GM12892 (cell line): ENCODE measurements at regions not wholly inside any gene's neighbourhood (a gene's known extent, or its start where the extent isn't known, plus 50 kb on each side); places are given as distances from the start of the nearest gene placed in this dataset.

Experiments used
- POLR2A ChIP-seq: IDR thresholded peaks from 2 replicates; pipeline ENCODE4 v1.6.1; 2011; ENCODE audit warnings: low read depth, low read length, control low read depth
- POLR2AphosphoS5 ChIP-seq: IDR thresholded peaks from 2 replicates; pipeline ENCODE4 v1.6.1; 2011; ENCODE audit warnings: low read depth, low read length, control low read depth
- TAF1 ChIP-seq: IDR thresholded peaks from 2 replicates; pipeline ENCODE4 v1.6.1; 2011; ENCODE audit warnings: low read depth, mild to moderate bottlenecking, control low read depth, low read length, borderline replicate concordance

- no peak for TF ChIP-seq POLR2A
- no peak for TF ChIP-seq POLR2AphosphoS5
- no peak for TF ChIP-seq TAF1
Measured at GRCh38 chr20:40915756-40916155, 112.9 kb upstream of the TOP1 start.
